HepG2 (cell line): ENCODE measurements at regions not wholly inside any gene's neighbourhood (a gene's known extent, or its start where the extent isn't known, plus 50 kb on each side); places are given as distances from the start of the nearest gene placed in this dataset.

ENCODE experiments used
- ATAC-seq: fragments of 200-7000 bp; cut with Tn5 transposase; 3 replicates; pipeline ENCODE4 v1.9.1; 2020; ENCODE audit warnings: mild to moderate bottlenecking, moderate library complexity
- BruUV-seq: library from RNA; stranded (reverse); fragments of 400-500 nt; replicated peaks from 2 replicates; lab custom pipeline; 2021; lab: Mats Ljungman, UMichigan
- CTCF ChIA-PET: fragments of 300-600 bp; formaldehyde crosslinking; extraction: SDS; loops from one replicate; lab custom pipeline; 2021; ENCODE audit warnings: low total read pairs, inconsistent platforms, low intra/inter-chr PET ratio; lab: Yijun Ruan, JAX
- POLR2A ChIA-PET: fragments of 350-600 bp; sonication (Branson Sonifier 250); formaldehyde crosslinking; loops from one replicate; lab custom pipeline; 2020; ENCODE audit warnings: antibody characterized with exemption, inconsistent platforms; lab: Yijun Ruan, JAX
- DNase-seq: peaks from one replicate; pipeline ENCODE4 v3.0.0-alpha.2; 2015; ENCODE audit warnings: low spot score
- FAIRE-seq: peaks from 3 replicates; lab custom pipeline; 2011; peaks lifted over from hg19 to GRCh38; lab: Jason Lieb, UNC
- H2AFZ ChIP-seq: one replicate; pipeline ENCODE4 v1.6.1; 2011; ENCODE audit warnings: low read length, inconsistent platforms
- H3K27ac ChIP-seq: fragments of 300-600 bp; 3 replicates; pipeline ENCODE4 v1.8.0; 2011; ENCODE audit warnings: mixed run types, mild to moderate bottlenecking, mixed read lengths, low read length, inconsistent platforms; ENCODE audit not compliant: insufficient read depth; ENCODE audit errors: extremely low read length
- H3K27me3 ChIP-seq, 2 experiments: fragments of 200-600 bp in 1 of 2; 2 replicates in 1 of 2; 3 replicates in 1 of 2; pipeline versions ENCODE4 v1.6.0 to v1.8.0; 2011; ENCODE audit warnings: low read length in 2 of 2, mild to moderate bottlenecking in 2 of 2, moderate library complexity in 2 of 2, inconsistent platforms in 1 of 2; ENCODE audit not compliant: insufficient read depth in 2 of 2, control insufficient read depth in 1 of 2
- H3K36me3 ChIP-seq, 2 experiments: fragments of 200-600 bp in 1 of 2; replicated peaks in 1 of 2; 2 replicates in 1 of 2; 3 replicates in 1 of 2; pipeline versions ENCODE4 v1.5.1 to v1.8.0; 2011; ENCODE audit warnings: low read length in 2 of 2, inconsistent platforms in 1 of 2; ENCODE audit not compliant: insufficient read depth in 2 of 2, control insufficient read depth in 1 of 2
- H3K4me1 ChIP-seq: 2 replicates; pipeline ENCODE4 v1.5.1; 2012; ENCODE audit warnings: low read length, inconsistent platforms; ENCODE audit not compliant: insufficient read depth
- H3K4me2 ChIP-seq: 2 replicates; pipeline ENCODE4 v1.6.0; 2011; ENCODE audit warnings: low read depth, low read length, inconsistent platforms
- H3K4me3 ChIP-seq, 3 experiments: fragments of 200-600 bp in 1 of 3; sonication (generic), shearing (Covaris generic) in 1 of 3; replicated peaks in 1 of 3; 2 replicates each; pipeline ENCODE4 v1.5.1; 2011 to 2016; ENCODE audit warnings: low read length in 3 of 3, inconsistent platforms in 2 of 3, low read depth in 2 of 3, mild to moderate bottlenecking in 2 of 3, control low read depth in 1 of 3, mixed read lengths in 1 of 3; ENCODE audit not compliant: insufficient read depth in 1 of 3
- H3K79me2 ChIP-seq: one replicate; pipeline ENCODE4 v1.6.1; 2011; ENCODE audit warnings: low read length, inconsistent platforms; ENCODE audit not compliant: insufficient read depth
- H3K9ac ChIP-seq: 2 replicates; pipeline ENCODE4 v1.6.0; 2011; ENCODE audit warnings: mild to moderate bottlenecking, low read depth, low read length, inconsistent platforms; ENCODE audit not compliant: insufficient read depth
- H3K9me3 ChIP-seq: 2 replicates; pipeline ENCODE4 v1.5.1; 2012; ENCODE audit warnings: mild to moderate bottlenecking, low read length
- H4K20me1 ChIP-seq: 2 replicates; pipeline ENCODE4 v1.6.0; 2011; ENCODE audit warnings: inconsistent platforms, mild to moderate bottlenecking, low read length, moderate library complexity; ENCODE audit not compliant: insufficient read depth
- ETV5 ChIP-seq: IDR thresholded peaks from 2 replicates; pipeline ENCODE4 v1.6.1; 2018; ENCODE audit warnings: missing biosample characterization, missing genetic modification reagents, inconsistent platforms, borderline replicate concordance
- GABPA ChIP-seq, 2 experiments: IDR thresholded peaks; 2 replicates each; pipeline ENCODE4 v1.6.1; 2011 to 2016; ENCODE audit warnings: low read depth in 2 of 2, low read length in 1 of 2, missing biosample characterization in 1 of 2, missing genetic modification characterization in 1 of 2
- GMEB1 ChIP-seq: sonication (generic); formaldehyde crosslinking; IDR thresholded peaks from 2 replicates; pipeline ENCODE4 v1.5.1; 2020; ENCODE audit warnings: missing genetic modification reagents, mild to moderate bottlenecking, borderline replicate concordance
- HNRNPK ChIP-seq: fragments of 200-400 bp; formaldehyde crosslinking; IDR thresholded peaks from 2 replicates; pipeline ENCODE4 v1.6.1; 2018; ENCODE audit warnings: low read length, low read depth, moderate library complexity, mild to moderate bottlenecking; ENCODE audit not compliant: poor library complexity, severe bottlenecking
- HNRNPL ChIP-seq: fragments of 200-400 bp; formaldehyde crosslinking; IDR thresholded peaks from 2 replicates; pipeline ENCODE4 v1.6.1; 2017; ENCODE audit warnings: mild to moderate bottlenecking, low read depth, low read length
- PLSCR1 ChIP-seq: sonication (generic); formaldehyde crosslinking; IDR thresholded peaks from 2 replicates; pipeline ENCODE4 v1.5.0; 2020; ENCODE audit warnings: missing genetic modification reagents, mild to moderate bottlenecking, borderline replicate concordance
- SP1 ChIP-seq, 2 experiments: fragments of 450-650 bp in 1 of 2; sonication (generic) in 1 of 2; formaldehyde crosslinking in 1 of 2; IDR thresholded peaks; 2 replicates each; pipeline versions ENCODE4 v1.4.0 to v1.6.1; 2016 to 2020; ENCODE audit warnings: missing genetic modification reagents in 1 of 2
- TIGD3 ChIP-seq: sonication (generic); formaldehyde crosslinking; IDR thresholded peaks from 2 replicates; pipeline ENCODE4 v1.5.1; 2020; ENCODE audit warnings: mild to moderate bottlenecking, missing genetic modification reagents, borderline replicate concordance
- ZNF256 ChIP-seq: sonication (generic); formaldehyde crosslinking; conservative IDR thresholded peaks from 2 replicates; pipeline ENCODE4 v1.4.0; 2020; ENCODE audit warnings: missing genetic modification reagents
- ZNF446 ChIP-seq: sonication (generic); formaldehyde crosslinking; IDR thresholded peaks from 2 replicates; pipeline ENCODE4 v1.5.0; 2020; ENCODE audit warnings: mild to moderate bottlenecking, missing genetic modification reagents
- ZNF451 ChIP-seq: sonication (generic); formaldehyde crosslinking; IDR thresholded peaks from 2 replicates; pipeline ENCODE4 v1.5.0; 2020; ENCODE audit warnings: mild to moderate bottlenecking, missing genetic modification reagents
- ZNF652 ChIP-seq: IDR thresholded peaks from 2 replicates; pipeline ENCODE4 v1.6.1; 2016; ENCODE audit warnings: low read depth, borderline replicate concordance
- ZNF839 ChIP-seq: sonication (generic); formaldehyde crosslinking; IDR thresholded peaks from 2 replicates; pipeline ENCODE4 v1.4.0; 2020; ENCODE audit warnings: missing genetic modification reagents, mild to moderate bottlenecking, borderline replicate concordance
- WGBS: methylation state at CpG from one replicate; pipeline ENCODE4 v1.1.6; 2017; ENCODE audit warnings: low lambda C conversion rate; 5-methylcytosine and 5-hydroxymethylcytosine counted together
- in situ Hi-C: cut with HindIII; loops from 2 replicates; pipeline ENCODE4 v1.10.0; 2017; ENCODE audit warnings: low pct_unique_long_range_greater_than_20kb; ENCODE audit not compliant: extremely low pct_ligation_motif_present
- intact Hi-C: fragments of 100-400 bp; cut with micrococcal nuclease; formaldehyde crosslinking; loops from one replicate; pipeline ENCODE4 v1.10.0; 2022; ENCODE audit not compliant: unreplicated experiment
- TF ChIP-seq, protein P1 (sequence below): sonication (generic); formaldehyde crosslinking; conservative IDR thresholded peaks from 2 replicates; pipeline ENCODE4 v1.8.0; 2022; ENCODE audit warnings: low read depth, missing genetic modification reagents

DNA sequence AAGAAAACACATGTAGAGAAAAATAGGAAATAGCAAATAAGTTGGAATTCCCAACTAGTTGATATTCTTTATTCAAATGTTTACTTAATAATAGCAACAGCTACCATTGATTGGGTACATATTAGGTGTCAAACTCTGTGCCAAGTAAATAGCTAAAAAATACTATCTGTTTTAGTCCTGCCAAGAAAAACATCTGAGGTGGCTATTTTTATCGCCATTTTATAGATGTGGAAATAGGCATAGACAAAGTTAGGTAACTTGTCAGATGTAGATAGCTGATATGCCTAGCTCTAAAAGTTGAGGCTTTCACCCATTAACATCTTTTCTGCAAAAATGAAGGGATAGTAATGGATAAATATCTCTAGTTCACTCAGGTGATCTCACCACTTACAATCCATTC is 549.2 kb upstream of the ID4 start:
- Histone ChIP-seq H3K79me2 (no peaks in the 10 kb centered on the region), H3K4me2 (no peak overlapping the region), H3K4me1 (no peaks in the 10 kb centered on the region), H3K4me3 (no peak overlapping the region), H3K9me3 (peaks cover 38% of the 10 kb centered on the region), H3K27me3 (no peaks in the 10 kb centered on the region), H4K20me1 (no peaks in the 10 kb centered on the region), H3K36me3 (no peaks in the 10 kb centered on the region), H2AFZ (no peak overlapping the region), H3K9ac (no peak overlapping the region), H3K27ac (no peak overlapping the region)
- no peak for FAIRE-seq
- POLR2A ChIA-PET = no interaction called here
- intact Hi-C loops (no loop called here), in situ Hi-C loops (no loop called here)
- TF ChIP-seq SP1 (IDR thresholded peaks at IDR 0.05) = no peak
- no peak for TF ChIP-seq SP1 (CRISPR knock-in tag; IDR thresholded peaks at IDR 0.05)
- TF ChIP-seq ETV5 = no peak
- BruUV-seq = no TSS peak
- CTCF ChIA-PET = no interaction called here
- DNase-seq = no peak
- ATAC-seq = no peak
- WGBS = 0% methylated on average over 1 of the region's 1 CpG

DNA sequence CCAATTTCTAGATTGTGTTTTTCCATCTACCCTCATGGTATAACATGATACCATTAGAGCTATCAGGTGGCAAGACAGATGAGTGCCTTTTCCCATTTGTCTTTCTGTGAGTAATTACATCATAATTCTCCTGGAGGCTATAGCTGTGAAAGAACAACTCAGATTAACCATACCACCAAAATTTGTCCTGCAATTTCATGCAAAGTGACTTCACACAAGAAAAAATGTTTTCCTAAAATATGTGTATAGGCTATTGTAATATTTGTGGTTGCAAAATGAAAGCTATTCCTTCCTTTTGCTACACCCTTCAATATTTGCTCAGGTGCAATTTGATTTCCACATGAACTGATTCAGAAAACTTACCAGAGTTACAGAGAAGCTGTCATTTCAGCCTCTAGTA is 547.7 kb upstream of the ID4 start:
- H3K36me3 ChIP-seq = no peaks in the 10 kb centered on the region
- no peak overlapping the region for H3K27ac ChIP-seq
- ChIA-PET POLR2A (no interaction called here), CTCF (no interaction called here)
- H3K27me3 ChIP-seq = no peaks in the 10 kb centered on the region
- in situ Hi-C loops = no loop called here
- H4K20me1 ChIP-seq = no peaks in the 10 kb centered on the region
- no peak for ATAC-seq
- H3K79me2 ChIP-seq = no peaks in the 10 kb centered on the region
- FAIRE-seq = no peak
- H3K4me2 ChIP-seq = no peak overlapping the region
- H3K4me3 ChIP-seq = no peak overlapping the region
- DNase-seq = no peak
- H3K4me1 ChIP-seq = no peaks in the 10 kb centered on the region
- H3K9me3 ChIP-seq = peaks cover 36% of the 10 kb centered on the region
- H3K9ac ChIP-seq = no peak overlapping the region
- intact Hi-C loops = no loop called here
- BruUV-seq = no TSS peak
- no peak overlapping the region for H2AFZ ChIP-seq
- no peak for TF ChIP-seq ZNF256 (CRISPR knock-in tag)
- no peak for TF ChIP-seq TIGD3 (CRISPR knock-in tag)
- TF ChIP-seq ZNF652 (CRISPR knock-in tag) = no peak
- no peak for TF ChIP-seq HNRNPK
- TF ChIP-seq ZNF839 (CRISPR knock-in tag) = no peak
- no peak for TF ChIP-seq ZNF451 (CRISPR knock-in tag)
- TF ChIP-seq GABPA (IDR thresholded peaks at IDR 0.05; ENCODE audit: low read depth, low read length) = no peak
- TF ChIP-seq GABPA (CRISPR knock-in tag; IDR thresholded peaks at IDR 0.05; ENCODE audit: low read depth) = no peak
- TF ChIP-seq ZNF446 = no peak
- TF ChIP-seq, protein P1, sequence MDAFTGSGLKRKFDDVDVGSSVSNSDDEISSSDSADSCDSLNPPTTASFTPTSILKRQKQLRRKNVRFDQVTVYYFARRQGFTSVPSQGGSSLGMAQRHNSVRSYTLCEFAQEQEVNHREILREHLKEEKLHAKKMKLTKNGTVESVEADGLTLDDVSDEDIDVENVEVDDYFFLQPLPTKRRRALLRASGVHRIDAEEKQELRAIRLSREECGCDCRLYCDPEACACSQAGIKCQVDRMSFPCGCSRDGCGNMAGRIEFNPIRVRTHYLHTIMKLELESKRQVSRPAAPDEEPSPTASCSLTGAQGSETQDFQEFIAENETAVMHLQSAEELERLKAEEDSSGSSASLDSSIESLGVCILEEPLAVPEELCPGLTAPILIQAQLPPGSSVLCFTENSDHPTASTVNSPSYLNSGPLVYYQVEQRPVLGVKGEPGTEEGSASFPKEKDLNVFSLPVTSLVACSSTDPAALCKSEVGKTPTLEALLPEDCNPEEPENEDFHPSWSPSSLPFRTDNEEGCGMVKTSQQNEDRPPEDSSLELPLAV (CRISPR knock-in tag) = no peak
- no peak for TF ChIP-seq HNRNPL
- no peak for TF ChIP-seq PLSCR1
- no peak for TF ChIP-seq GMEB1 (CRISPR knock-in tag)
